HEK293 (cell line): ENCODE measurements at regions not wholly inside any gene's neighbourhood (a gene's known extent, or its start where the extent isn't known, plus 50 kb on each side); places are given as distances from the start of the nearest gene placed in this dataset.

Experiments used
- KLF9 ChIP-seq: fragments of 450-650 bp; formaldehyde crosslinking; IDR thresholded peaks from 2 replicates; pipeline ENCODE4 v1.5.1; 2016; ENCODE audit warnings: missing biosample characterization, missing genetic modification characterization, low read depth
- ZNF121 ChIP-seq: fragments of 450-650 bp; formaldehyde crosslinking; IDR thresholded peaks from 2 replicates; pipeline ENCODE4 v1.5.1; 2016; ENCODE audit warnings: missing biosample characterization, missing genetic modification characterization
- ZNF274 ChIP-seq, 2 experiments: fragments of 200-500 bp in 1 of 2; fragments of 450-650 bp in 1 of 2; sonication (Bioruptor generic) in 1 of 2; formaldehyde crosslinking in 1 of 2; IDR thresholded peaks; 2 replicates each; pipeline versions ENCODE4 v1.5.1 to v1.6.1; 2014 to 2016; ENCODE audit warnings: borderline replicate concordance in 1 of 2, inconsistent platforms in 1 of 2, low read length in 1 of 2, missing biosample characterization in 1 of 2, missing genetic modification characterization in 1 of 2
- ZNF350 ChIP-seq: fragments of 450-650 bp; formaldehyde crosslinking; IDR thresholded peaks from 2 replicates; pipeline ENCODE4 v1.5.0; 2017; ENCODE audit warnings: missing biosample characterization, mild to moderate bottlenecking, missing genetic modification characterization
- ZNF394 ChIP-seq: fragments of 450-650 bp; formaldehyde crosslinking; IDR thresholded peaks from 2 replicates; pipeline ENCODE4 v1.5.1; 2016; ENCODE audit warnings: missing biosample characterization, missing genetic modification characterization, mild to moderate bottlenecking, moderate library complexity, borderline replicate concordance
- ZNF707 ChIP-seq: fragments of 450-650 bp; formaldehyde crosslinking; IDR thresholded peaks from 2 replicates; pipeline ENCODE4 v1.5.1; 2016; ENCODE audit warnings: missing biosample characterization, missing genetic modification characterization
- TF ChIP-seq, protein P1 (sequence below): fragments of 450-650 bp; formaldehyde crosslinking; IDR thresholded peaks from 2 replicates; pipeline ENCODE4 v1.5.1; 2016; ENCODE audit warnings: missing biosample characterization, missing genetic modification characterization
- TF ChIP-seq, protein P2 (sequence below): IDR thresholded peaks from 2 replicates; pipeline ENCODE4 v1.6.1; 2011; ENCODE audit warnings: mild to moderate bottlenecking, low read depth, low read length, borderline replicate concordance
- TF ChIP-seq, protein P3 (sequence below): fragments of 450-650 bp; IDR thresholded peaks from 2 replicates; pipeline ENCODE4 v1.5.1; 2018; ENCODE audit warnings: missing biosample characterization, missing genetic modification characterization

DNA sequence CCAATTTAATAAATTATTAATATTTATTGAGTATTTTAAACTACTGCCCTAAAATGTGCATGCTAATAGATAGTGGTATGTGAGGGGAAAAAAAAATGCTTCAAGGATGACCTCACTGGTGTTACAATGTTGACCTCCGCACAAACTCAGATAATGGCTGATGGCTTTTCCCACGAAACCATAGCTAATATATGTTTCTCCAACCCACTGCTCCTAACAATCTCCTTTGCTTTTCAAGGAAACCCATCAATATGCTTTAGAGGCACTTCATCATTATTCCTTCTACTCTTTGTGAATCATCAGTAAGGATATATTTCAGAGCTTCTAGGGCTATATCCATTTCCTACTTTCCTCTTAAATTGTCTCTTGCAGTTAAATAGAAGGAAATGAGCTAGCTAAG, 1752.0 kb upstream of the TENM3 start:
- TF ChIP-seq ZNF394 (tag by site-specific recombination) (no peak), ZNF121 (tag by site-specific recombination) (no peak), KLF9 (tag by site-specific recombination) (no peak), ZNF350 (tag by site-specific recombination) (no peak), ZNF274 (IDR thresholded peaks at IDR 0.05; ENCODE audit: low read length) (no peak), ZNF274 (tag by site-specific recombination; IDR thresholded peaks at IDR 0.05; ENCODE audit: borderline replicate concordance) (no peak), ZNF707 (tag by site-specific recombination) (no peak)
- TF ChIP-seq, protein P1, sequence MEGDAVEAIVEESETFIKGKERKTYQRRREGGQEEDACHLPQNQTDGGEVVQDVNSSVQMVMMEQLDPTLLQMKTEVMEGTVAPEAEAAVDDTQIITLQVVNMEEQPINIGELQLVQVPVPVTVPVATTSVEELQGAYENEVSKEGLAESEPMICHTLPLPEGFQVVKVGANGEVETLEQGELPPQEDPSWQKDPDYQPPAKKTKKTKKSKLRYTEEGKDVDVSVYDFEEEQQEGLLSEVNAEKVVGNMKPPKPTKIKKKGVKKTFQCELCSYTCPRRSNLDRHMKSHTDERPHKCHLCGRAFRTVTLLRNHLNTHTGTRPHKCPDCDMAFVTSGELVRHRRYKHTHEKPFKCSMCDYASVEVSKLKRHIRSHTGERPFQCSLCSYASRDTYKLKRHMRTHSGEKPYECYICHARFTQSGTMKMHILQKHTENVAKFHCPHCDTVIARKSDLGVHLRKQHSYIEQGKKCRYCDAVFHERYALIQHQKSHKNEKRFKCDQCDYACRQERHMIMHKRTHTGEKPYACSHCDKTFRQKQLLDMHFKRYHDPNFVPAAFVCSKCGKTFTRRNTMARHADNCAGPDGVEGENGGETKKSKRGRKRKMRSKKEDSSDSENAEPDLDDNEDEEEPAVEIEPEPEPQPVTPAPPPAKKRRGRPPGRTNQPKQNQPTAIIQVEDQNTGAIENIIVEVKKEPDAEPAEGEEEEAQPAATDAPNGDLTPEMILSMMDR (tag by site-specific recombination), result no peak
- TF ChIP-seq, protein P2, sequence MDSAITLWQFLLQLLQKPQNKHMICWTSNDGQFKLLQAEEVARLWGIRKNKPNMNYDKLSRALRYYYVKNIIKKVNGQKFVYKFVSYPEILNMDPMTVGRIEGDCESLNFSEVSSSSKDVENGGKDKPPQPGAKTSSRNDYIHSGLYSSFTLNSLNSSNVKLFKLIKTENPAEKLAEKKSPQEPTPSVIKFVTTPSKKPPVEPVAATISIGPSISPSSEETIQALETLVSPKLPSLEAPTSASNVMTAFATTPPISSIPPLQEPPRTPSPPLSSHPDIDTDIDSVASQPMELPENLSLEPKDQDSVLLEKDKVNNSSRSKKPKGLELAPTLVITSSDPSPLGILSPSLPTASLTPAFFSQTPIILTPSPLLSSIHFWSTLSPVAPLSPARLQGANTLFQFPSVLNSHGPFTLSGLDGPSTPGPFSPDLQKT, result no peak
- TF ChIP-seq, protein P3, sequence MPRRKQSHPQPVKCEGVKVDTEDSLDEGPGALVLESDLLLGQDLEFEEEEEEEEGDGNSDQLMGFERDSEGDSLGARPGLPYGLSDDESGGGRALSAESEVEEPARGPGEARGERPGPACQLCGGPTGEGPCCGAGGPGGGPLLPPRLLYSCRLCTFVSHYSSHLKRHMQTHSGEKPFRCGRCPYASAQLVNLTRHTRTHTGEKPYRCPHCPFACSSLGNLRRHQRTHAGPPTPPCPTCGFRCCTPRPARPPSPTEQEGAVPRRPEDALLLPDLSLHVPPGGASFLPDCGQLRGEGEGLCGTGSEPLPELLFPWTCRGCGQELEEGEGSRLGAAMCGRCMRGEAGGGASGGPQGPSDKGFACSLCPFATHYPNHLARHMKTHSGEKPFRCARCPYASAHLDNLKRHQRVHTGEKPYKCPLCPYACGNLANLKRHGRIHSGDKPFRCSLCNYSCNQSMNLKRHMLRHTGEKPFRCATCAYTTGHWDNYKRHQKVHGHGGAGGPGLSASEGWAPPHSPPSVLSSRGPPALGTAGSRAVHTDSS (tag by site-specific recombination), result no peak
